PC-9 (cell line): ENCODE measurements at regions not wholly inside any gene's neighbourhood (a gene's known extent, or its start where the extent isn't known, plus 50 kb on each side); places are given as distances from the start of the nearest gene placed in this dataset.

Source experiments
- EZH2 ChIP-seq: fragments of 200-600 bp; sonication (generic); IDR thresholded peaks from 2 replicates; pipeline ENCODE4 v1.8.0; 2017; ENCODE audit warnings: antibody characterized with exemption, low read depth
- TF ChIP-seq, protein P1 (sequence below): fragments of 200-600 bp; sonication (generic); conservative IDR thresholded peaks from 2 replicates; pipeline ENCODE4 v1.6.1; 2017; ENCODE audit warnings: mixed run types, antibody characterized with exemption, mild to moderate bottlenecking, moderate library complexity

DNA sequence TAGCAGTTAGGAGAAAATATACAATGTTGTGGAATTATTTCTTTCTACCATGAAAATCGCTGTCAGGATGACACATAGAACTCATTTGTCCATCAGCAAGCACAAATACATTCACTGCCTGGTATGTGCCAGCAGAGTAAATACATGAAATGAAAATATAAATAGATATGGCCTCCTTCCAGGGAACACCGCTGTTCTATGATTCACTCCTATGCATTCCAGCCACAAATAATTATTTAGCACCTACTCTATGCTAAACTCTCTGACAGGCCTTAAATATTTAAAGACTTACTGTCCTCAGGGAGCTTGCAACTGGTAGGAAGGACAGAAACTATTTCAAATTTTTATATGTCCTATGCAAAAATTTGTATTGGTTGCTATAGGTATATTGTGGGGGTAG is 975.0 kb upstream of the NCAM2 start:
- TF ChIP-seq, protein P1, sequence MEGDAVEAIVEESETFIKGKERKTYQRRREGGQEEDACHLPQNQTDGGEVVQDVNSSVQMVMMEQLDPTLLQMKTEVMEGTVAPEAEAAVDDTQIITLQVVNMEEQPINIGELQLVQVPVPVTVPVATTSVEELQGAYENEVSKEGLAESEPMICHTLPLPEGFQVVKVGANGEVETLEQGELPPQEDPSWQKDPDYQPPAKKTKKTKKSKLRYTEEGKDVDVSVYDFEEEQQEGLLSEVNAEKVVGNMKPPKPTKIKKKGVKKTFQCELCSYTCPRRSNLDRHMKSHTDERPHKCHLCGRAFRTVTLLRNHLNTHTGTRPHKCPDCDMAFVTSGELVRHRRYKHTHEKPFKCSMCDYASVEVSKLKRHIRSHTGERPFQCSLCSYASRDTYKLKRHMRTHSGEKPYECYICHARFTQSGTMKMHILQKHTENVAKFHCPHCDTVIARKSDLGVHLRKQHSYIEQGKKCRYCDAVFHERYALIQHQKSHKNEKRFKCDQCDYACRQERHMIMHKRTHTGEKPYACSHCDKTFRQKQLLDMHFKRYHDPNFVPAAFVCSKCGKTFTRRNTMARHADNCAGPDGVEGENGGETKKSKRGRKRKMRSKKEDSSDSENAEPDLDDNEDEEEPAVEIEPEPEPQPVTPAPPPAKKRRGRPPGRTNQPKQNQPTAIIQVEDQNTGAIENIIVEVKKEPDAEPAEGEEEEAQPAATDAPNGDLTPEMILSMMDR = no peak
- TF ChIP-seq EZH2 = no peak
